Endothelial cell of umbilical vein (primary cell): ENCODE measurements at regions not wholly inside any gene's neighbourhood (a gene's known extent, or its start where the extent isn't known, plus 50 kb on each side); places are given as distances from the start of the nearest gene placed in this dataset.

Experiments
- BruUV-seq: library from RNA; stranded (reverse); fragments of 400-500 nt; replicated peaks from 2 replicates; lab custom pipeline; 2021; lab: Mats Ljungman, UMichigan
- CTCF ChIA-PET: fragments of 300-600, 350-600 bp; sonication (Branson Sonifier 250); formaldehyde crosslinking; loops from one replicate; lab custom pipeline; 2021; ENCODE audit warnings: antibody characterized with exemption, inconsistent platforms; lab: Charles Lee
- POLR2A ChIA-PET: fragments of 300-600, 350-600 bp; sonication (Branson Sonifier 250); formaldehyde crosslinking; loops from one replicate; lab custom pipeline; 2021; ENCODE audit warnings: antibody characterized with exemption, inconsistent platforms; lab: Charles Lee
- DNase-seq: peaks from one replicate; pipeline ENCODE4 v3.0.0-alpha.2; 2011; ENCODE audit warnings: low read depth, low spot score
- FAIRE-seq: peaks from 2 replicates; lab custom pipeline; 2011; peaks lifted over from hg19 to GRCh38; lab: Jason Lieb, UNC
- H2AFZ ChIP-seq: 2 replicates; pipeline ENCODE4 v1.6.0; 2012; ENCODE audit warnings: low read depth, low read length, control low read depth, inconsistent platforms
- H3K27ac ChIP-seq: 2 replicates; pipeline ENCODE4 v1.5.1; 2011; ENCODE audit warnings: low read depth, mild to moderate bottlenecking, control low read depth, low read length, moderate library complexity; ENCODE audit not compliant: insufficient read depth
- H3K27me3 ChIP-seq, 2 experiments: 2 replicates each; pipeline versions ENCODE4 v1.6.0 to v1.6.1; 2011; ENCODE audit warnings: low read length in 2 of 2, mixed read lengths in 1 of 2; ENCODE audit not compliant: control insufficient read depth in 2 of 2, insufficient read depth in 2 of 2
- H3K36me3 ChIP-seq, 2 experiments: 2 replicates in 1 of 2; 3 replicates in 1 of 2; pipeline ENCODE4 v1.5.1; 2011; ENCODE audit warnings: low read length in 2 of 2, mild to moderate bottlenecking in 1 of 2, moderate library complexity in 1 of 2; ENCODE audit not compliant: control insufficient read depth in 2 of 2, insufficient read depth in 2 of 2; ENCODE audit errors: extremely low read depth in 1 of 2
- H3K4me1 ChIP-seq: 3 replicates; pipeline ENCODE4 v1.5.1; 2011; ENCODE audit warnings: mild to moderate bottlenecking, low read length; ENCODE audit not compliant: control insufficient read depth, insufficient read depth; ENCODE audit errors: extremely low read depth
- H3K4me2 ChIP-seq: 2 replicates; pipeline ENCODE4 v1.6.1; 2011; ENCODE audit warnings: low read length, control low read depth, mixed read lengths; ENCODE audit not compliant: insufficient read depth
- H3K4me3 ChIP-seq, 3 experiments: fragments of 200-600 bp in 1 of 3; sonication (generic), shearing (Covaris generic) in 1 of 3; replicated peaks in 1 of 3; 2 replicates each; pipeline ENCODE4 v1.5.1; 2011 to 2016; ENCODE audit warnings: control low read depth in 3 of 3, low read length in 3 of 3, mild to moderate bottlenecking in 2 of 3, inconsistent platforms in 1 of 3, low read depth in 1 of 3, moderate library complexity in 1 of 3; ENCODE audit not compliant: insufficient read depth in 1 of 3
- H3K79me2 ChIP-seq: 2 replicates; pipeline ENCODE4 v1.6.0; 2012; ENCODE audit warnings: low read length, inconsistent platforms; ENCODE audit not compliant: control insufficient read depth, insufficient read depth
- H3K9ac ChIP-seq: replicated peaks from 2 replicates; pipeline ENCODE3; 2011; ENCODE audit warnings: low read length, control low read depth; ENCODE audit not compliant: insufficient read depth; ENCODE audit errors: extremely low read depth
- H3K9me1 ChIP-seq: replicated peaks from 3 replicates; pipeline ENCODE4 v1.6.0; 2011; ENCODE audit warnings: mild to moderate bottlenecking, low read length; ENCODE audit not compliant: control insufficient read depth, insufficient read depth; ENCODE audit errors: extremely low read depth
- H3K9me3 ChIP-seq: replicated peaks from 2 replicates; pipeline ENCODE4 v1.5.1; 2012; ENCODE audit warnings: low read length, inconsistent platforms; ENCODE audit not compliant: control insufficient read depth, insufficient read depth
- H4K20me1 ChIP-seq: replicated peaks from 2 replicates; pipeline ENCODE3; 2011; ENCODE audit warnings: mild to moderate bottlenecking, low read length; ENCODE audit not compliant: control insufficient read depth, insufficient read depth; ENCODE audit errors: extremely low read depth
- CTCF ChIP-seq, 2 donors: IDR thresholded peaks; 1 replicate in 1 of 2; 2 replicates in 1 of 2; pipeline ENCODE4 v1.5.1; 2011; ENCODE audit warnings: low read length in 2 of 2, mild to moderate bottlenecking in 2 of 2, moderate library complexity in 2 of 2, control low read depth in 1 of 2, inconsistent platforms in 1 of 2, low read depth in 1 of 2; ENCODE audit not compliant: insufficient read depth in 1 of 2; ENCODE audit errors: extremely low read depth in 1 of 2
- EZH2 ChIP-seq: IDR thresholded peaks from 2 replicates; pipeline ENCODE4 v1.6.1; 2012; ENCODE audit warnings: borderline replicate concordance, low read depth, mild to moderate bottlenecking, moderate library complexity, low read length, inconsistent platforms; ENCODE audit not compliant: severe bottlenecking
- FOS ChIP-seq: IDR thresholded peaks from 2 replicates; pipeline ENCODE4 v1.6.1; 2011; ENCODE audit warnings: mild to moderate bottlenecking, low read length, moderate library complexity, borderline replicate concordance; ENCODE audit not compliant: insufficient read depth
- GATA2 ChIP-seq: IDR thresholded peaks from 2 replicates; pipeline ENCODE4 v1.7.0; 2011; ENCODE audit warnings: low read depth, mild to moderate bottlenecking, moderate library complexity, mixed read lengths, low read length; ENCODE audit not compliant: insufficient read length, insufficient read depth
- JUN ChIP-seq: IDR thresholded peaks from 2 replicates; pipeline ENCODE4 v1.6.1; 2011; ENCODE audit warnings: borderline replicate concordance, low read depth; ENCODE audit not compliant: insufficient read length, insufficient read depth
- MYC ChIP-seq: IDR thresholded peaks from one replicate; pipeline ENCODE4 v1.6.1; 2011; ENCODE audit warnings: mild to moderate bottlenecking, low read depth, low read length
- POLR2A ChIP-seq: IDR thresholded peaks from 2 replicates; pipeline ENCODE4 v1.6.1; 2012; ENCODE audit warnings: low read depth, mild to moderate bottlenecking, control low read depth, low read length
- POLR2AphosphoS5 ChIP-seq: IDR thresholded peaks from 2 replicates; pipeline ENCODE4 v1.6.1; 2012; ENCODE audit warnings: low read depth, mild to moderate bottlenecking, control low read depth, low read length, moderate library complexity; ENCODE audit not compliant: insufficient read depth
- dilution Hi-C: fragments of 300-500 bp; cut with MboI; formaldehyde crosslinking; loops from one replicate; pipeline ENCODE4 v1.15.0; 2019; ENCODE audit warnings: low sequenced_read_pairs; ENCODE audit not compliant: extremely low pct_ligation_motif_present
- intact Hi-C: fragments of 100-400 bp; cut with micrococcal nuclease; formaldehyde crosslinking; loops from one replicate; pipeline ENCODE4 v1.10.0; 2022
- TF ChIP-seq, protein P1 (sequence below): IDR thresholded peaks from 2 replicates; pipeline ENCODE4 v1.6.1; 2011; ENCODE audit not compliant: insufficient read depth, insufficient read length

DNA sequence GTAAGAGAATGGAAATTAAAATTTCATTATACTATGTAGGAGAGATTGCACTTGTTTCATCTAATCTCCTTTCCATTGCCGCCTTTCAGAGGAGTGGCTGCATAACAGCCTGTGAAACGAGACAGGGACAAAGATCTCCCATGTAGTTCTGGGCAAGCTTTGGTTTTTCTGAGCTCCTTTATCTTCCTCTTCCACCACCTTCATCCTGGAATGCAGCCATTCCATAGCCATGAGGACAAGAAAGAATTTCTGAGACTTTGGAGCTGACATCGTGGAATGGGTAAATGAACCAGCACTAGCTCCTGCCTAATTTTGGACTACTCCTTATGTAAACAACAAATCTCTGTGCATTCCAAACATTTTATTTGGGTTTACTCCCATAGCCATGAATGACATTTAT, 1587.3 kb upstream of the TENM3 start:
- dilution Hi-C loops (no loop called here), intact Hi-C loops (no loop called here)
- TF ChIP-seq EZH2 (no peak), MYC (no peak), POLR2AphosphoS5 (no peak), CTCF (IDR thresholded peaks at IDR 0.05; ENCODE audit: extremely low read depth in 1 of 2, insufficient read depth in 1 of 2, low read depth in 1 of 2, low read length in 2 of 2) (no peak), FOS (no peak)
- TF ChIP-seq, protein P1, sequence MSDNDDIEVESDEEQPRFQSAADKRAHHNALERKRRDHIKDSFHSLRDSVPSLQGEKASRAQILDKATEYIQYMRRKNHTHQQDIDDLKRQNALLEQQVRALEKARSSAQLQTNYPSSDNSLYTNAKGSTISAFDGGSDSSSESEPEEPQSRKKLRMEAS = no peak
- Histone ChIP-seq H3K9ac (no peak overlapping the region), H3K79me2 (no peaks in the 10 kb centered on the region), H3K27ac (no peak overlapping the region), H3K36me3 (no peaks in the 10 kb centered on the region), H3K9me3 (peaks cover 2% of the 10 kb centered on the region), H3K4me3 (no peak overlapping the region), H3K4me1 (no peaks in the 10 kb centered on the region), H3K27me3 (no peaks in the 10 kb centered on the region), H3K9me1 (no peaks in the 10 kb centered on the region), H3K4me2 (no peak overlapping the region), H4K20me1 (no peaks in the 10 kb centered on the region), H2AFZ (no peak overlapping the region)
- FAIRE-seq = no peak
- BruUV-seq = no TSS peak
- ChIA-PET CTCF (no interaction called here), POLR2A (no interaction called here)
- DNase-seq = no peak

GRCh38 chr4:180657881-180658280, 1585.3 kb upstream of the TENM3 start:
- DNase-seq = no peak
- Histone ChIP-seq H3K4me2 (no peak overlapping the region), H3K27me3 (no peaks in the 10 kb centered on the region), H3K27ac (no peak overlapping the region), H3K9me3 (peaks cover 2% of the 10 kb centered on the region), H3K79me2 (no peaks in the 10 kb centered on the region), H3K9me1 (no peaks in the 10 kb centered on the region), H3K4me1 (no peaks in the 10 kb centered on the region), H3K9ac (no peak overlapping the region), H2AFZ (no peak overlapping the region), H3K4me3 (no peak overlapping the region), H3K36me3 (no peaks in the 10 kb centered on the region), H4K20me1 (no peaks in the 10 kb centered on the region)
- no TSS peak for BruUV-seq
- CTCF ChIA-PET = no interaction called here
- dilution Hi-C loops = no loop called here
- TF ChIP-seq MYC (no peak), CTCF (IDR thresholded peaks at IDR 0.05; ENCODE audit: extremely low read depth in 1 of 2, insufficient read depth in 1 of 2, low read depth in 1 of 2, low read length in 2 of 2) (no peak), POLR2AphosphoS5 (no peak), JUN (no peak), FOS (no peak), GATA2 (no peak), EZH2 (no peak), POLR2A (no peak)
- TF ChIP-seq, protein P1 = no peak
- no peak for FAIRE-seq
- POLR2A ChIA-PET = no interaction called here
- intact Hi-C loops = no loop called here
